ENCODE measurements at regions not wholly inside any gene's neighbourhood (a gene's known extent, or its start where the extent isn't known, plus 50 kb on each side); places are given as distances from the start of the nearest gene placed in this dataset.
A peak's percentile ranks its signal among the peaks of the same experiment; 100 is the strongest.

DNA sequence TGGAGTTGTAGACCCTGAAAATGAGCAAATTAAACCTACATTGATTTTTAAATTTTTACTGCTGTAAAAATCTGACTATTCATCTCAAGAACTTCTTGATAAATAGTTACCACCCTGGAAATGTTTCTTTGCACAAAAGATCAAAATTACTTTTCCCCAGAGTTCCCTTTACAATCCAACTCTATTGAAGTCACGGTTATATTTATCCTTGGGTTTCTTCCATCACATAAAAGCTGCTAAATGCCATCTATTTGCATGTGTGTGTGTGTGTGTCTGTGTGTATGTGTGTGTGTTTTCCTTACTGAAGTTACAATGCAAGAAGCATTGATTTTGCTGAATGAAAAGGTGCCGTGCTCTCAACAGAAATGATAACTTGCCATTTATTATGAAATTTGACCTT lies 1273.0 kb downstream of the ROBO2 start:
- TF ChIP-seq, protein P1, sequence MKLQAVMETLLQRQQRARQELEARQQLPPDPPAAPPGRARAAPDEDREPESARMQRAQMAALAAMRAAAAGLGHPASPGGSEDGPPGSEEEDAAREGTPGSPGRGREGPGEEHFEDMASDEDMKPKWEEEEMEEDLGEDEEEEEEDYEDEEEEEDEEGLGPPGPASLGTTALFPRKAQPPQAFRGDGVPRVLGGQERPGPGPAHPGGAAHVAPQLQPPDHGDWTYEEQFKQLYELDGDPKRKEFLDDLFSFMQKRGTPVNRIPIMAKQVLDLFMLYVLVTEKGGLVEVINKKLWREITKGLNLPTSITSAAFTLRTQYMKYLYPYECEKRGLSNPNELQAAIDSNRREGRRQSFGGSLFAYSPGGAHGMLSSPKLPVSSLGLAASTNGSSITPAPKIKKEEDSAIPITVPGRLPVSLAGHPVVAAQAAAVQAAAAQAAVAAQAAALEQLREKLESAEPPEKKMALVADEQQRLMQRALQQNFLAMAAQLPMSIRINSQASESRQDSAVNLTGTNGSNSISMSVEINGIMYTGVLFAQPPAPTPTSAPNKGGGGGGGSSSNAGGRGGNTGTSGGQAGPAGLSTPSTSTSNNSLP (IDR thresholded peaks at IDR 0.05; ENCODE audit: low read depth, low read length): no peak
- TF ChIP-seq ZNF678 (CRISPR knock-in tag; IDR thresholded peaks at IDR 0.05) (no peak), RBAK (CRISPR knock-in tag; IDR thresholded peaks at IDR 0.05) (no peak), FOXO1 (CRISPR knock-in tag; IDR thresholded peaks at IDR 0.05) (no peak)
- TF ChIP-seq, protein P2, sequence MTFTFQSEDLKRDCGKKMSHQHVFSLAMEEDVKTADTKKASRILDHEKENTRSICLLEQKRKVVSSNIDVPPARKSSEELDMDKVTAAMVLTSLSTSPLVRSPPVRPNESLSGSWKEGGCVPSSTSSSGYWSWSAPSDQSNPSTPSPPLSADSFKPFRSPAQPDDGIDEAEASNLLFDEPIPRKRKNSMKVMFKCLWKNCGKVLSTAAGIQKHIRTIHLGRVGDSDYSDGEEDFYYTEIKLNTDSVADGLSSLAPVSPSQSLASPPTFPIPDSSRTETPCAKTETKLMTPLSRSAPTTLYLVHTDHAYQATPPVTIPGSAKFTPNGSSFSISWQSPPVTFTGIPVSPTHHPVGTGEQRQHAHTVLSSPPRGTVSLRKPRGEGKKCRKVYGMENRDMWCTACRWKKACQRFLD (CRISPR knock-in tag; IDR thresholded peaks at IDR 0.05; ENCODE audit: borderline replicate concordance): no peak
- no TSS peak for BruUV-seq (replicated peaks)
- Histone ChIP-seq H3K9ac (ENCODE audit: insufficient read depth, low read depth, low read length) (no peak overlapping the region), H3K4me3 (replicated peaks in 1 of 3; ENCODE audit: insufficient read depth in 1 of 3, low read depth in 2 of 3, low read length in 3 of 3) (no peak overlapping the region), H2AFZ (ENCODE audit: low read length) (no peak overlapping the region), H3K27ac (ENCODE audit: extremely low read length, insufficient read depth, low read length) (no peak overlapping the region), H3K27me3 (ENCODE audit: control insufficient read depth in 1 of 2, insufficient read depth in 2 of 2, low read length in 2 of 2) (no peaks in the 10 kb centered on the region; a peak in 1 of 5 replicates), H3K4me2 (ENCODE audit: low read depth, low read length) (no peak overlapping the region), H3K36me3 (replicated peaks in 1 of 2; ENCODE audit: control insufficient read depth in 1 of 2, insufficient read depth in 2 of 2, low read length in 2 of 2) (no peaks in the 10 kb centered on the region), H3K9me3 (ENCODE audit: low read length) (no peaks in the 10 kb centered on the region), H3K79me2 (ENCODE audit: insufficient read depth, low read length) (no peaks in the 10 kb centered on the region), H4K20me1 (ENCODE audit: insufficient read depth, low read length) (no peaks in the 10 kb centered on the region), H3K4me1 (ENCODE audit: insufficient read depth, low read length) (no peaks in the 10 kb centered on the region)
- intact Hi-C loops (cut with micrococcal nuclease; ENCODE audit: unreplicated experiment): no loop called here
- no peak for FAIRE-seq
- CTCF ChIA-PET (ENCODE audit: low intra/inter-chr PET ratio, low total read pairs): no interaction called here
- WGBS (ENCODE audit: low lambda C conversion rate): 0% methylated on average over 2 of the region's 2 CpGs
- no peak for ATAC-seq
- in situ Hi-C loops (cut with HindIII; ENCODE audit: extremely low pct_ligation_motif_present, low pct_unique_long_range_greater_than_20kb): no loop called here
- no peak for DNase-seq (ENCODE audit: low spot score)
- POLR2A ChIA-PET: no interaction called here

DNA sequence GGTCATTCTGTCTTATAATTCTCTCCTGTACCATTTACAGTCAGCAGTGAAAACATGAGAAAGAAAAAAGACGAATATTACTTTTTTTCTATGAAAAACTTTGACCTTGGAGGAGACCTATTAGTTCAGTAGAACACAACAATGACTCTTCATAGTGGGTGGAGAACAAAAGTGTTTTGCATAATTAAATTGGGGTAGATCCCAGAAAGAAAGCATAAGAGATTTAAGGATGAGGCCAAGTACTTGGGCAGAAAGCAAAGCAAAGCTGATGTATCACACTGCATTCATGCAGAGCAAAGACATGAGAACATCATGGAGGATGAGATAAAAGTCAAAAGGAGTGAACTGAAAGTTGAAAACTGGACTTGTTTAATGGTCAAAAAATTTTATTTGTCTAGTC lies 1273.4 kb downstream of the ROBO2 start:
- 0% methylated on average over 1 of the region's 1 CpG for WGBS (ENCODE audit: low lambda C conversion rate)
- Histone ChIP-seq H3K9ac (ENCODE audit: insufficient read depth, low read depth, low read length) (no peak overlapping the region), H3K9me3 (ENCODE audit: low read length) (no peaks in the 10 kb centered on the region), H2AFZ (ENCODE audit: low read length) (no peak overlapping the region), H3K36me3 (replicated peaks in 1 of 2; ENCODE audit: control insufficient read depth in 1 of 2, insufficient read depth in 2 of 2, low read length in 2 of 2) (no peaks in the 10 kb centered on the region), H3K27ac (ENCODE audit: extremely low read length, insufficient read depth, low read length) (no peak overlapping the region), H3K4me1 (ENCODE audit: insufficient read depth, low read length) (no peaks in the 10 kb centered on the region), H3K27me3 (ENCODE audit: control insufficient read depth in 1 of 2, insufficient read depth in 2 of 2, low read length in 2 of 2) (no peaks in the 10 kb centered on the region), H3K4me3 (replicated peaks in 1 of 3; ENCODE audit: insufficient read depth in 1 of 3, low read depth in 2 of 3, low read length in 3 of 3) (no peak overlapping the region), H4K20me1 (ENCODE audit: insufficient read depth, low read length) (no peaks in the 10 kb centered on the region), H3K4me2 (ENCODE audit: low read depth, low read length) (no peak overlapping the region), H3K79me2 (ENCODE audit: insufficient read depth, low read length) (no peaks in the 10 kb centered on the region)
- POLR2A ChIA-PET: no interaction called here
- CTCF ChIA-PET (ENCODE audit: low intra/inter-chr PET ratio, low total read pairs): no interaction called here
- no peak for ATAC-seq
- no TSS peak for BruUV-seq (replicated peaks)
- FAIRE-seq: no peak
- no peak for DNase-seq (ENCODE audit: low spot score)
- 0 out of 4 replicates have a peak, but pooled peaks of 1 of the 2 experiments have one; percentile 14 for TF ChIP-seq MAFK (conservative IDR thresholded peaks at IDR 0.05 in 1 of 2, IDR thresholded peaks at IDR 0.05 in 1 of 2; ENCODE audit: low read length in 2 of 2)
- TF ChIP-seq, protein P3, sequence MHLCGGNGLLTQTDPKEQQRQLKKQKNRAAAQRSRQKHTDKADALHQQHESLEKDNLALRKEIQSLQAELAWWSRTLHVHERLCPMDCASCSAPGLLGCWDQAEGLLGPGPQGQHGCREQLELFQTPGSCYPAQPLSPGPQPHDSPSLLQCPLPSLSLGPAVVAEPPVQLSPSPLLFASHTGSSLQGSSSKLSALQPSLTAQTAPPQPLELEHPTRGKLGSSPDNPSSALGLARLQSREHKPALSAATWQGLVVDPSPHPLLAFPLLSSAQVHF (CRISPR knock-in tag; IDR thresholded peaks at IDR 0.05): no peak
- intact Hi-C loops (cut with micrococcal nuclease; ENCODE audit: unreplicated experiment): no loop called here
- in situ Hi-C loops (cut with HindIII; ENCODE audit: extremely low pct_ligation_motif_present, low pct_unique_long_range_greater_than_20kb): no loop called here
